HCT116 (cell line): ENCODE measurements at regions not wholly inside any gene's neighbourhood (a gene's known extent, or its start where the extent isn't known, plus 50 kb on each side); places are given as distances from the start of the nearest gene placed in this dataset.

ENCODE experiments used
- ATAC-seq: fragments of 200-7000 bp; cut with Tn5 transposase; 2 replicates; pipeline ENCODE4 v1.9.1; 2020; ENCODE audit warnings: mild to moderate bottlenecking, moderate library complexity
- BruUV-seq: library from RNA; stranded (reverse); fragments of 400-500 nt; replicated peaks from 2 replicates; lab custom pipeline; 2021; lab: Mats Ljungman, UMichigan
- CTCF ChIA-PET: fragments of 300-600 bp; sonication (Branson Sonifier 250); formaldehyde crosslinking; loops from one replicate; lab custom pipeline; 2021; ENCODE audit warnings: antibody characterized with exemption; lab: Charles Lee
- POLR2A ChIA-PET: fragments of 300-600, 350-600 bp; sonication (Branson Sonifier 250); formaldehyde crosslinking; loops from one replicate; lab custom pipeline; 2021; ENCODE audit warnings: antibody characterized with exemption; lab: Charles Lee
- RAD21 ChIA-PET, 2 experiments: fragments of 300-600 bp; sonication (Branson Sonifier 250); formaldehyde crosslinking; loops; one replicate each; lab custom pipeline; 2023; ENCODE audit warnings: low total read pairs in 2 of 2; ENCODE audit not compliant: uncharacterized antibody in 2 of 2, unreplicated experiment in 2 of 2, low non-redundant PET in 1 of 2; lab: Charles Lee
- DNase-seq: peaks from one replicate; pipeline ENCODE4 v3.0.0-alpha.2; 2010; ENCODE audit warnings: low read depth, low spot score
- H2AFZ ChIP-seq: fragments of 200-600 bp; shearing (Covaris generic), sonication (generic); 2 replicates; pipeline ENCODE4 v1.6.1; 2017; ENCODE audit warnings: low read depth, mixed run types, mixed read lengths, antibody characterized with exemption, low read length; ENCODE audit not compliant: poor library complexity, severe bottlenecking
- H3K27ac ChIP-seq: 2 replicates; pipeline ENCODE4 v1.5.1; 2012; ENCODE audit warnings: low read depth, low read length
- H3K27me3 ChIP-seq: fragments of 200-600 bp; sonication (generic); 2 replicates; pipeline ENCODE4 v1.6.1; 2016; ENCODE audit warnings: mixed run types, low read length, mixed read lengths; ENCODE audit not compliant: insufficient read depth
- H3K36me3 ChIP-seq, 2 experiments: fragments of 200-500 bp in 1 of 2; fragments of 200-600 bp in 1 of 2; sonication (Bioruptor generic) in 1 of 2; sonication (generic) in 1 of 2; 2 replicates each; pipeline versions ENCODE4 v1.5.1 to v1.6.1; 2014 to 2016; ENCODE audit warnings: low read length in 2 of 2, inconsistent platforms in 1 of 2, mixed read lengths in 1 of 2, mixed run types in 1 of 2; ENCODE audit not compliant: insufficient read depth in 2 of 2, control insufficient read depth in 1 of 2
- H3K4me1 ChIP-seq, 2 experiments: fragments of 200-600 bp in 1 of 2; sonication (generic) in 1 of 2; 2 replicates each; pipeline versions ENCODE4 v1.5.1 to v1.6.1; 2012 to 2017; ENCODE audit warnings: low read length in 2 of 2, inconsistent platforms in 1 of 2, mild to moderate bottlenecking in 1 of 2, mixed read lengths in 1 of 2, mixed run types in 1 of 2, moderate library complexity in 1 of 2; ENCODE audit not compliant: insufficient read depth in 2 of 2, control insufficient read depth in 1 of 2
- H3K4me2 ChIP-seq: fragments of 200-600 bp; sonication (generic); 2 replicates; pipeline ENCODE4 v1.6.1; 2017; ENCODE audit warnings: mixed run types, low read length, mixed read lengths
- H3K4me3 ChIP-seq, 2 experiments: fragments of 200-600 bp in 1 of 2; sonication (generic) in 1 of 2; replicated peaks in 1 of 2; 2 replicates each; pipeline ENCODE4 v1.5.1; 2011 to 2016; ENCODE audit warnings: low read length in 2 of 2, control low read depth in 1 of 2, low read depth in 1 of 2, mild to moderate bottlenecking in 1 of 2, mixed read lengths in 1 of 2, mixed run types in 1 of 2
- H3K79me2 ChIP-seq: fragments of 200-600 bp; sonication (generic); 2 replicates; pipeline ENCODE4 v1.6.1; 2017; ENCODE audit warnings: mild to moderate bottlenecking, mixed run types, low read length, moderate library complexity, mixed read lengths; ENCODE audit not compliant: insufficient read depth
- H3K9ac ChIP-seq: fragments of 200-600 bp; sonication (generic); 2 replicates; pipeline ENCODE4 v1.6.1; 2016; ENCODE audit warnings: low read length, mixed read lengths
- H3K9me2 ChIP-seq: fragments of 200-600 bp; sonication (generic), shearing (Covaris generic); 2 replicates; pipeline ENCODE4 v1.6.1; 2017; ENCODE audit warnings: mixed run types, mild to moderate bottlenecking, moderate library complexity; ENCODE audit not compliant: insufficient read depth
- H3K9me3 ChIP-seq, 2 experiments: fragments of 200-500 bp in 1 of 2; fragments of 200-600 bp in 1 of 2; sonication (Bioruptor generic) in 1 of 2; sonication (generic) in 1 of 2; 2 replicates each; pipeline ENCODE4 v1.6.1; 2014 to 2017; ENCODE audit warnings: low read length in 2 of 2, mixed read lengths in 2 of 2, inconsistent platforms in 1 of 2, low read depth in 1 of 2, mild to moderate bottlenecking in 1 of 2, mixed run types in 1 of 2, moderate library complexity in 1 of 2; ENCODE audit not compliant: control insufficient read depth in 1 of 2, insufficient read depth in 1 of 2
- H4K20me1 ChIP-seq: fragments of 200-600 bp; sonication (generic), shearing (Covaris generic); 2 replicates; pipeline ENCODE4 v1.6.1; 2017; ENCODE audit warnings: mixed run types, mild to moderate bottlenecking, moderate library complexity; ENCODE audit not compliant: insufficient read depth
- CBX3 ChIP-seq: IDR thresholded peaks from 2 replicates; pipeline ENCODE4 v1.6.1; 2012; ENCODE audit warnings: low read depth
- CEBPB ChIP-seq: IDR thresholded peaks from 2 replicates; pipeline ENCODE4 v1.6.1; 2012; ENCODE audit warnings: low read depth
- EGR1 ChIP-seq: IDR thresholded peaks from 2 replicates; pipeline ENCODE4 v1.6.1; 2012; ENCODE audit warnings: low read depth
- ELF1 ChIP-seq: IDR thresholded peaks from 2 replicates; pipeline ENCODE4 v1.6.1; 2012; ENCODE audit warnings: low read depth, borderline replicate concordance
- JUND ChIP-seq: IDR thresholded peaks from 2 replicates; pipeline ENCODE4 v1.6.1; 2012
- SP1 ChIP-seq: IDR thresholded peaks from 2 replicates; pipeline ENCODE4 v1.6.1; 2012; ENCODE audit warnings: low read depth
- SRF ChIP-seq: IDR thresholded peaks from 2 replicates; pipeline ENCODE4 v1.6.1; 2012; ENCODE audit warnings: low read depth
- TCF7L2 ChIP-seq: IDR thresholded peaks from 2 replicates; pipeline ENCODE4 v1.7.0; 2011; ENCODE audit warnings: borderline replicate concordance, inconsistent platforms; ENCODE audit not compliant: insufficient read depth, insufficient read length; ENCODE audit errors: extremely low read depth
- YY1 ChIP-seq: IDR thresholded peaks from 2 replicates; pipeline ENCODE4 v1.6.1; 2011; ENCODE audit warnings: low read length, low read depth, moderate library complexity, mild to moderate bottlenecking; ENCODE audit not compliant: insufficient replicate concordance; ENCODE audit errors: extremely low read depth
- ZBTB33 ChIP-seq: IDR thresholded peaks from 2 replicates; pipeline ENCODE4 v1.6.1; 2011; ENCODE audit warnings: mild to moderate bottlenecking, low read length, moderate library complexity; ENCODE audit not compliant: insufficient replicate concordance; ENCODE audit errors: extremely low read depth
- ZFX ChIP-seq: fragments of 450-650 bp; IDR thresholded peaks from 2 replicates; pipeline ENCODE4 v1.6.1; 2017
- ZNF274 ChIP-seq: fragments of 200-500 bp; sonication (Bioruptor generic); IDR thresholded peaks from 2 replicates; pipeline ENCODE4 v1.6.1; 2014; ENCODE audit warnings: mild to moderate bottlenecking, low read depth, low read length, inconsistent platforms
- intact Hi-C: fragments of 100-400 bp; cut with micrococcal nuclease; formaldehyde crosslinking; loops from 2 replicates; pipeline ENCODE4 v1.10.0; 2022
- TF ChIP-seq, protein P1 (sequence below): IDR thresholded peaks from 2 replicates; pipeline ENCODE4 v1.6.1; 2012

GRCh38 chr6:21739838-21740237 lies 146.3 kb downstream of the SOX4 start:
- ChIA-PET CTCF (no interaction called here), POLR2A (interaction anchor here (0.8 kb wide), 1 partner anchor 147 kb away, joined by 4 read pairs; the partner anchor contains the start of gene SOX4), RAD21 (interaction anchor here in 1 of 2 experiments (0.6 kb wide), 1 partner anchor 145 kb away, joined by 5 read pairs; no protein-coding TSS in a partner anchor)
- Histone ChIP-seq H2AFZ (no peak overlapping the region), H3K9ac (no peak overlapping the region), H3K4me1 (peaks cover 23 to 47% of the 10 kb centered on the region in 2 experiments; a peak in 3 of 4 replicates), H3K4me3 (no peak overlapping the region), H3K27ac (no peak overlapping the region), H3K36me3 (no peaks in the 10 kb centered on the region), H3K79me2 (no peaks in the 10 kb centered on the region), H3K27me3 (no peaks in the 10 kb centered on the region), H4K20me1 (no peaks in the 10 kb centered on the region), H3K9me2 (no peaks in the 10 kb centered on the region), H3K9me3 (no peaks in the 10 kb centered on the region), H3K4me2 (peak overlapping the region; percentile 35; the same call in 1 of the 2 replicates)
- DNase-seq (no peak), ATAC-seq (no peak)
- no TSS peak for BruUV-seq
- intact Hi-C loops = no loop called here
- no peak for TF ChIP-seq EGR1
- no peak for TF ChIP-seq CBX3
- TF ChIP-seq ZBTB33 = no peak
- TF ChIP-seq ZNF274 = no peak
- TF ChIP-seq SP1 = no peak
- TF ChIP-seq JUND = no peak
- no peak for TF ChIP-seq SRF
- no peak for TF ChIP-seq YY1
- no peak for TF ChIP-seq ZFX
- TF ChIP-seq, protein P1, sequence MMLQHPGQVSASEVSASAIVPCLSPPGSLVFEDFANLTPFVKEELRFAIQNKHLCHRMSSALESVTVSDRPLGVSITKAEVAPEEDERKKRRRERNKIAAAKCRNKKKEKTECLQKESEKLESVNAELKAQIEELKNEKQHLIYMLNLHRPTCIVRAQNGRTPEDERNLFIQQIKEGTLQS = no peak
- TF ChIP-seq CEBPB = no peak
- no peak for TF ChIP-seq ELF1
- TF ChIP-seq TCF7L2 = no peak
